GM19023 (cell line): ENCODE measurements at regions not wholly inside any gene's neighbourhood (a gene's known extent, or its start where the extent isn't known, plus 50 kb on each side); places are given as distances from the start of the nearest gene placed in this dataset.

Experiments used
- ATAC-seq: cut with Tn5 transposase; IDR thresholded peaks from one replicate; pipeline ENCODE4 v1.9.1; 2021; ENCODE audit warnings: mild to moderate bottlenecking, moderate library complexity; ENCODE audit not compliant: unreplicated experiment

DNA sequence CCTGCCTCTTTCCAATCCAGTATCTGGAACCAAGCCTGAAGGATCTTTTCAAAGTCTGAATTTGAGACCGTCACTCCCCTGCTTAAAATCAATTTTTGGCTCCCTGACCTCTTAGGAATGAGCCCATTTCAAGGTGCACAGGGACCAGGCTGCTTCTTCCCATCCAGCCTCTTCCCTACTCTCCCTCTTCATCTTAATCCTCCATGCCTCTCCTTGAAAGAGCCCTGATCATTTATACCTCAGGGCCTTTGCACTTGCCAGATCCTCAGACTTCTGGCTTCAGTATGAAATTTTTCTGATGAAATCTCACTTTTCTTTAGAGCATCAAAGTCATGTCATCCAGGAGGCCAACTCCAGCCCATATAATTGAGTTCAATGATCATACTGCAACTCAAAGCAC lies 399.5 kb upstream of the CELF2 start:
- no peak for ATAC-seq

DNA sequence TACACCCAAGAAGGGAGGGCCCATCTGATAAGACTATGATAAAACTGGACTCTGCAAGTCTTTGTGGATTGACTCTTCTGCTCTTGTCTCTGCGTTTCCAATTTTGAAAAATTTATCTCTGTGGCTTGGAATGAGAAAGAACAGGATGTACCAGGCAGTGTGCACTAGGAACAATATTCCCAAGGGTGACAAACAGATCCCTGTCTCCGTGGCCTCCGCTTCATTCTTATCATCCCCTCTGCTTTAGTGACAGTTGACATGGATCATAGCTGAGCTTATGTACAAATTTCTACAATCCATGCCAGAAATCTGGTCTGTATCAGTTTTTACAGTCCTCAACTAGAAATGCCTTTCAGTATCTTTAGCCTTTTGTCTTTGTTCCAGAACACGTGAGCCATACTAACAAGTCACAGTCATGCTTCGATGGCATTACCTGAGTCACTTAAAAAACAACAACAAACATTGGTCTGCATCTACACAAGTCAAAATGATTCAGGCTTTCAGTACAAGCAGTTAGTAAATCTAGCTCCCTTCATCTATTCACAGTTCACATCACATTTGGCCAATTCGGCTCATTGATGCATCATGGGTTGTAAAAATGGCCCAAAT lies 393.6 kb upstream of the CELF2 start:
- no peak for ATAC-seq

DNA sequence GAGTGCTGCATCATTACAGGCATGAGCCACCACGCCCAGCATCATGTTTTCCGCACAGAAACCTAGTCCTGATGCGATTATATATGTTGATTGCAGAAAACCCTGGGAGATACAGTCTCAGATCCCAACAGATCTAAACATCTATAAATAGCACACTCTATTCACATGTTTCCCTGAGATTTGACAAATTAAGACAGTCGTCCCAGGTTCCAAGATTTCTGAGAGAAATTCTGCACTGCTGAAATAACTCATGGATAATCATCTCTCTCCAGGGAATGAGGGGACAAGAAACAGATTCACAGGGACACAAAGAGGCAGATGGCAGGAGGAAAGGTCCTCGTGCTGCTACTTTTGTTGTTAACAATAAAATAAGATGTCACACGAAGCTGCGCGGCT lies 393.1 kb upstream of the CELF2 start:
- no peak for ATAC-seq

DNA sequence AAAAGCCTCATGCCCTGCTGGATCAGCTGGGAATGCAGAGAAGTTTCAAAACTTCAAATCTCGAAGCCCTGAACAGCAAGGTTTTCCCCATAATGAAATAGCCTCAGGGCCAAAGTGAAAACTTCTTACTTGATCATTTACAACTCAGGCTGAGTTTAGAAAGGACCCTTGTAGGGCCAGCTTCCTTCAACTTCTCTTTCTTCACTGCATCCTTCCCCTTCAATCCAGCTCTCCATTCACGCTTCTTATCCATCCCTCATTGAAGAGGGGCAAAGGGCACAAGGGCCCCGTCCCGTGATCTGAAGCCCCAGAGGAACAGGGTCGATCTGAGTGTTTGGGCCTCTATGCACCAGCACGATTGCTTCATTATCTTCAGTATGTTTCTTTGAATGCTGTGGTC lies 392.2 kb upstream of the CELF2 start:
- no peak for ATAC-seq

DNA sequence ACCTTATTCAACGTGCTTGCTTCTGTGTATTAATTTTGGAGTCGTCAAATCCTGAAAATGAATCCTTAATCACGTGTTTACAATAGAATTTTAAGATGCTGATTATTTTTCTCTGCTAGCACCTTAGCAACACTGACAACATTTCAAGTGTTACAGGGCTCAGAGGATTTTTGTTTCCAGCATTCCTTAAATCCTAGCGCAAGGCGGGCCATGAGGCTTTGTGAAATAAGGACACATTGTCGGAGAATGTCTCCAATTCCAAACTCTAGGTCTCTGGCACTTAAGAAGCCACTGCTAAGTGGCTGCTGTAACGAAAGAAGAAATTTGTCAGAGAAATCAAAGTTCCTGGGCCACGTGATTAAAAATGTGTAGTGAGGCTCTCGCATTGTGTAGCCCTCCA lies 390.9 kb upstream of the CELF2 start:
- no peak for ATAC-seq

DNA sequence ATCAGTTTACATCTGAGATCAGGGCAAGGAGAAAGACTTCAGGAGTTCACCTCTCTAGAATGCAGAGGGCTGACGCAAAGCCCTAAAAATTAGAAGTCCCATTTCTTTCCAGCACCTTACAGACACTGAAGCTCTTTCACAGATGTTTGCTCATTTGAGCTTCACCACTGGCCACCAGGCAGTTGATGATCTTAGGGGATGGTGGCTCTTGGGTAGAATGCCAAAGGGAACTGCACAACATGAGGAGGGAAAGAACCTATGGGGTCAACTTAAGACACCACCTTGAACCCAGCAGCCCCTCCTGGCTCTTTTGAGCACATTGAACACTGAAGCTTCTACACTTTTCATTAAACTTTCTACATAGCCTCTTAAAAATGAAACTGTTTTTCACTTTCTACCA lies 390.3 kb upstream of the CELF2 start:
- ATAC-seq = no peak

DNA sequence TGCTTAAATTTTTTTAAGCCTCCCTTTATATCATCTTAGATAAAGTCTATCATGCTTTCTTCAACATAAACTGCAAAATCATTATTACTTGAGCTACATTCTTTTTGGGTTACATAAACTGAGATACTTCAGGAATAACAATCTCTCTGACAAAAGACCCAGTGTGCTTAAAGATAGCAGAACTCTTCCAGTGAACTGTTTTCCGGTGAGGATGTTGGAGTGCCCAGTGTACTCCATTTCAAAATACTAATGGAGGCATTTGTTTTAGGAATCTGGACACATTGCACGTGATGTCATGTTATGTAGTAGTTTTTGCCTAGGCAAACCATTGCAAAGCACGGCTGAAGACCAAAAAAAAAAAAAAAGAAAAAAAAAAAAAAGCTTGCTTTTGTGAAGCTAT lies 388.2 kb upstream of the CELF2 start:
- ATAC-seq = no peak

DNA sequence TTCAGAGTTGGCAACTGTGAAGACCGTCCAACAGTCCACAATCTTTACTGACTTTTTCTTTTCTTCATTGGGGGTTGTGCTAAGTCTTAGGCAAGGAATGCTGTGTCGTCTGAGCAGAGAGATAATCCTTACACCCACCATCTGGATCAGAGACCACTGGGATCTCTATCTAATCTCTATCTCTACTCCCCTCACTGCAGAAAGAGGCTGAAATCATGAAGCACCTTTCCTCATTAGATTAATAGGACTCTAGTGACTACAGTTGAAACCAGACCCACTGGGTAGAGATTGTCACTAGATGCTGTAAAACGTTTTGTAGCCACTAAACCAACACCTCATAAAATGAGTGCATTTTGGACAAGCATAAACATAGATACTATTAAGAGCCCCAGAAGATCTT lies 387.4 kb upstream of the CELF2 start:
- no peak for ATAC-seq

DNA sequence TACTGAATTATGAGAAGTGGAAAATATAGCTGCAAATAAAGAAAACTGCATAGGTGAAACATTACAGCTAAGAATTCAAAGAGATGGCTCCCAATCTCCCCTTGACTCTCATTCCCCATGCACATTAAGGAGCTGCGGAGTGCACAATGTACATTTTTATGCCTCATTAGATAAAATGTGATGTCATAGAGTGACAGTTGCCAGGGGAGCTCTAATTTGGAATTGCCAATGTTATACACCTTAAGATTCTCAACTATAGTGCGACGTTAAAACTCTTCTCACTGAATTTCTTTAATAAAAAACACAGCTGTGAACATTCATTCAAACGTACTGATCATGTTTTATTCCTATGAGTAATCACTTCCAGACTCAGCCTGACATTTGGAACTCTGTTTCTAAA lies 386.9 kb upstream of the CELF2 start:
- no peak for ATAC-seq

DNA sequence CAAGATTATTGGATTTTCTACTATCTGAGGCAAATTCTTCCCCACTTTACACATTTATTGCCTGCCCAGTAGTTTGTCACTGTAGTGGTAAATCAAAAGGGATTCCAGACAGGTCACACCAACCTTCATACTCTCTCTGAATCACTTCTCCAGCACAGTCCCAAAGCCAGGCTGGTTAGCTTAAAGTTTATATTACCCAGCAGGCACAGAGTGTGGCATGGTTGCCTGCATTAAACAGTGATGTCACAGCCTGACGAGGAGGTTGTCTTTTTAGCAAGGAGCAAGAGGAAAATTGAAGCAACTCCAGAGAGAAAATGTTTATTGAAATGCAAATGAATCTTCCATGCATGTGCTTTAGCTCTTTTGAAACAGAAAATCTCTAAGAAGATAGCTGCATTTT lies 375.5 kb upstream of the CELF2 start:
- no peak for ATAC-seq

DNA sequence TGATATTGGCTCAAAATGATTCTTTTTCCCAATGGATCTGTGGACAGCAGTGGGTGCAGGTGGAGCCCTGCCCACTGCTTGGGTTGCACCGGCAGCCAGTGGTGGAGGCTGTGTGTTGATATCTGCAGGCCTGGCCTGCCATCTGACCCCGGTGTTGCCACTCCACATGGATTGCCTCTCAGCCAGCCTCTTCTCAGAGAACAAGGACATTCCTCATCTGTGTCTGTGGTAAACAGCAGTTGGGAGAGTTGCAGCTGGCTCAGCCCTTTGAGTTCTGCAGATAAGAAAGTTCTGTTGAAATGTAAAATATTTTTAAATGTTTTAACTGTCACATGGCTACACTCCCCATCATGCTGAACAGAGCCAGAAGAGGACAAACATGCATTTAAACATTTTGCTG lies 374.9 kb upstream of the CELF2 start:
- no peak for ATAC-seq

DNA sequence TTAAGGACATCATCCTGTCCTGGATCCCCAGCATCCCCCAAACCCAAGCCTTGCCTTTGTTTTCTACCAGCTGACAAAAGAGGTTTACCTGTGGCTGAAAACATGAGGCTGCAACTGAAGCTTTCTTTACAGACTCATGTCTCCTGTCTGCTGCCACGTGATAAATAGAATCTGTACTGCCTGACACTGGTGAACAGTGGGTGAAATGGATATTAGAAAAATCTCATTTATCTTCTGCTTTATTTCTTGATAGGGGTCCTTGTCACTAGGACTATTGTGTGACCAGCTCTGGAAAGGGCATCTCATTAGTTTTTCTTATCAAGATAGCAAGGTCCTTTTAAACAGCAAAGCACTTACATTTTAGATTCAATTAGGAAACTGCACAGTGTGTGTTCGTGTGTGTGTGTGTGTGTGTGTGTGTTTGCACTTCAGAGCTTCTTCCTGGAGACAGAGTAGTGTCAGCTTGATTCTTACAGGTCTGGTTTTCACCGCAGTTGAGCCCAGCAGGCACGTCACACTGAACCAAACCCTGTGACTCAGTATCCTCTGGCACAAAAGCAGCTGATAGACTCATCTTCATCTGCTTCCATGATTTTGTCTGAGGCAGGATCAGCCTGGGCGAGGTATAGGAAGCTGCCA lies 373.5 kb upstream of the CELF2 start:
- ATAC-seq = no peak

DNA sequence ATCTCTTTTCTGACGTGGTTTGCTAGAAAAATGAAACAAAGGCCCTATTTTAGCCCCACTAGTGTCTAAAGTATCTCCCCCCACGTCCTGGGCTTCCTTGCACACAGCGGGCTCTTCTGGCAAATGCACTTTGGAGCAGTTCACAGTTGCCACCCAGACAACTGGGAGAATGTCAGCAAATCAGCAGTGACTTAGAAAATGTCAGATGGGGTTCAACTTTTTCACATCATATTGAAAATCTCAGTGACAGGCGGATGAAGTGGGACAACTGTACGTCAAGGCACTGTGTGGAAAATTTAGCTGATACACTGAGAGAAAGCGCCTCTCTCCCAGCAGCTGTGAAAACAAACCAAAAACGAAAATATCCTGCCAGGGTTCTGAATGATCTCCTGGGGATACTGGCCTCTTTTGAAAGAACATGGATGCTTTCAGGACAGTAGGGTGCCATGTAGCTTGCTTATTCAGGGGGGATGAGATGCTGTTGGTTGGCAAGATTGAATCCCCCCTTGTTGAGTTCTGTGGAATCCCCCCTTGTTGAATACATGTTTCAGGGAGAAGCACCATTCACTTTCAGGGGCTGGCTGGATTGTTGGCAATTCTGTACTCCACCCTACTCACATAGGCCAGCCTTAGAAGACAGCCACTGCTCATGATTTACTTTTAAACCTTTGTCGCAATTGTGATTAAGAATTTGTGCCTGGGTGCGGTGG lies 372.8 kb upstream of the CELF2 start:
- no peak for ATAC-seq

DNA sequence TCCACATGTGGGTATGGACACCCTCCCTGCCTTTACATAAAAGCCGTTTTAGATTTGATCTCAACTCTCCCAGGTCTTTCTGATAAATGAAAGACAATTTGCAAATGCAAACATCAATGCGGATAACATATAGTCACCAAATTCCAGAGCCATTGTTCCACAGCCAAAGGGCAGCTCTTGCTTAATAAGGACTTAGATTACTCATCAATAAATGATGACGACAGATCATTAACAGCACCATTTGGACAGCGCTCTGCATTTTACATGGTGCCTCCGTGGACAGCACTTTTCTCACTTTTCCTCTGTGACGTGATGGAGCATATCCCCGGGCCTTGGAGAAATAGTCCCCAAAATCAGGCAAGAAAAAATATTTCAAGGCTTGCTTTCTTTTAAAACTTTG lies 370.3 kb upstream of the CELF2 start:
- ATAC-seq = no peak

DNA sequence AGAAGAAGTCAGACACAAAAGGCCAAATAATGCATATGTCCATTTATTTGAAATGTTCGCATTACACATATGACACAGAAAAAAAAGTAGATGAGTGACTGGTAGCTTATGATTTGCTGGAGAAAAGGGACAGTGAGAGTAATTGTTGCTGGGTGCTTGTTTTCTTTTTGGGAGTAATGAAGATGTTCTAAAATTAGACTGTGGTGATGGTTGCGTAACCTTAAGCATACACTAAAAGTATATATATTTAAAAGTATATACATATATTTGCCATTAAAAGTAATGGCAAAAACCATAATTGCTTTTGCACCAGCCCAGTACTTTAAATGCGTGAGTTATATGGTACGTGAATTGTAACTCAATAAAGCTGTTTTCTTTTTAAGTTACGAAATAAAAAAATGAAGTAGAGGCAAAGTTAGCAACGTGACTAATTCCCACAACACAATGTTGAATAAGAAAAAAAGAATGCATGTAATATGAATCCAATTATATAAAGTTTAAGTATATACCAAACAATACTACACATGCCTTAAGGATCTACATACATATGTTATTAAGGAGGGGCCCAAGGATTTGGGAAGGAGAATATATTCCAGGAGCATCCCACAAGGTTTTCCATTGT lies 360.4 kb upstream of the CELF2 start:
- ATAC-seq = no peak

DNA sequence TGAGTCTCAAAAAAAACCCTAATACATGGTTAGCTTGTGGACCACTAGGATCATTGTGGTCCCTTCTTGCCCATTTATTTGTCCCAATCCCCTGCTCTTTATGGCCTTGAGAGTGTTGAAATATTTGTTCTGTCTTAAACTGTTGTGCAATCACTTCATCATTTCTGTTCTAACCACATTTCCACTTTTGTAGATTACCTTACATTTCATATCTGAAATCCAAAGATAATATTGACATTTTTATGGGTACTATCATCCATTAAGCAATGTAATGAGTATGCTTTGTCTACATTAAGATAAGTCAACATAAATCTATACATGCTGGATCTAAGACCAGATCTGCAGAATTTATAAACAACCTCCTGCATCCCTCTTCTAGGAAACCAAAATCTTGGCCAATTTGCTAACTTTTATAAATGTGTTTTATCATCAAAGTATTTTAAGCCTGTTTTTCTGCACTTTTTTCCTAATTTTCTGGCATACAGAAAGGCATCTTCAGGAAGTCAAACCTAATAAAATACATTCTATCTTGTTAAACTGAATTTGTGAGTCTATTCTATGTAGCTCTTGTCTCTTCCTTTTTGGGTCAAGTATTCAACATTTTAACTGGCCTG lies 359.4 kb upstream of the CELF2 start:
- no peak for ATAC-seq

DNA sequence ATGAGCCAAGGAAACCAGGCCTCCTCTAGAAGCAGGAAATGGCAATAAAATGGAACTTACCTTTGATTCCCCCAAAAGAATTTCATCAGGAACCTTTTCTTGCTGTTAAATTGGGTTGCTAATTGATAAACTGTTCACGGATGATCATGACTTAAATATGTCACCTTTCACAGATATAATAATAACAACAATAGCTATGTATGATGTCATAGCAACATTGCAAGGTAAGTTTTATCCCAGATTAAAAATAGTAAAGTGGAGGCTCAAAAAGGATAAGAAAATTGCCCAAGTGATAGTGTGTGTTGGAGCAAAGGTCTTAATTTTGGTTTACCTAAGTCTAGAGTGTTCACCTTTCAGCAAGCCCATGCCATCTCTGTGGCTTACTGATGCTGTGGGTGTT lies 357.6 kb upstream of the CELF2 start:
- no peak for ATAC-seq

DNA sequence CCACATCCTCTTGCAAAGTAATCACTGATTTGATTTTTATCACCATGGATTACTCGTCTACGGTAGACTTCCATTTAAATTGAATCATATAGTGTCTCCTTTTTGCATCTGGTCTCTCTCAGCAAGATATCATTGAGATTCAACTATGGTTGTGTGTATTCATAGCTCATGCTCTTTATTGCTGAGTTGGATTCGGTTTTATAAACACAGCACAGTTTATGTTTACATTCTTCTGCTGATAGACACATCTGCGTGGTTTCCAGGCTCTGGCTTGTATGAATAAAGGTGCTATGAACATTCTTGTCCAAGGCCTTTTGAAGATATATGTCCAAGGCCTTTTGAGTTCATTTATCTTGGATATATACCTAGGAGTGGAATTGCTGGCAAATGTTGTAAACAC lies 356.5 kb upstream of the CELF2 start:
- no peak for ATAC-seq

DNA sequence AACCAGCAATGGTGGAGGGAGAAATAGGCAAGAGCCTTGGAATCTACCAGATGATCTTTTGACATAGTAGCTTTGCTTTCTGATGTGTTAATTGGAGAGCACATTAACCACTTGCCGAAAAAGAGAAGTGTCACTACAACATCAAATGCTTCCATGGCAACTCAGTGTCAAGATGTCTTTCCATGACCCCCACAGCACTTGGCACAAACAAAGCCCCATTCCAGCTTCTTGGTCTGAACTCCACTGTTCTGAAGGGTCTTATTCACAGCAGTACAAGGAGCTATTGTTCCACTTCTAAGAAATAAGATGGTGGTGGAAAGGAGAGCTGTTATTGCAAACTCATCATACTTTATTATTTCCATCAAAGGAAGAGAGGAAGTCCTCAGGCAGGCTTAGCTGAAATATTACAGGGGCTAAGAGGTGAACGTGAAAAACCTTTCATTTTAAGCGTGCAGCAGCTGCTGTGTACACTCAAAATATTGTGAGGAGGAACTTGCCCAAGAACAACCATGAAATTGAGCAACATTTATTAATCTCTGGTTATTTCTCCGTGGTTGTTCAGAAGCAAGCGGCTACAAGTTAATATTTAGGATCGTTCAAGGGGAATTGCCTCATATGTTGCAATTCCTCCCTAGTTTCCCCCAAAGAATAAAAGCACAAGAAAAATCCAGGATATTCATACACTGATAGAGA lies 354.8 kb upstream of the CELF2 start:
- ATAC-seq = no peak

DNA sequence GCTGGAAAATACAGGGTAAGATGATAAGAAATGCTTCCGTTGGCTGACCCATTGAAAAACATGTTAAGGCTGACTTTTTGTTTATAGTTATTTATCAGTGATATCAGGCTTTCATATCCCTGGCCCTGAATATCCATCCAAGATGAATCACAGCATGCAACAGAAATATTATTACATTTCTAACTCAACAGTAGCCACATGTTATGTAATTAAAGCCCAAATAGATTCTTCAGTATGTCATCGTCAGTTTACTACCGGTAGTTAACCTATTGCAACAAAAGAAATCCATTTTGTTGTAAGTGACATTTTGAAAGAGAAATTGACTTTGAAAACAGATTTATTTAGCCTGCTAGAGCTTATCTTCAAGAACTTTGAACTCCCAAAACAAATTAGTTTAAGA lies 354.1 kb upstream of the CELF2 start:
- ATAC-seq = no peak

DNA sequence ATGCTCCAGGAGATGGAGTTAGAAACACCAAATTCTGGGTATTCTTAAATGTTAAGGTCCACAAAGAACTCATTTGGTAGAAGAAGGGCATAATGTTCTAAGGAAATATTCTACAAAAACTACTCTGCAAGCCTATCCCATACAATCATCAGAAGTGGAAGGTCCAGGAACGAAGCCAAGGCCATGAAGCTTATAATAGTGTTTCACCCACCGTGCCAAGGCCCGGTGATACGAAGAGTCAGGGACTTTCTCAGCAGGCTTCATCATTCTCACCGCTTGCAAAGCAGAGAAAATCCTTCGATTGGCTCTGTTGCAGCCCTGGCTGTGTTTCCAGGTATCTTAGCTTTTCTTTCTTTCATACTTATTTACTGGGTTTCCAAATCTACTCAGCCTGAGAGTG lies 351.9 kb upstream of the CELF2 start:
- ATAC-seq = no peak
